CD4-positive, alpha-beta memory T cell (primary cell): ENCODE measurements at regions not wholly inside any gene's neighbourhood (a gene's known extent, or its start where the extent isn't known, plus 50 kb on each side); places are given as distances from the start of the nearest gene placed in this dataset.

ENCODE experiments used
- CTCF ChIA-PET: fragments of 350-600 bp; sonication (Branson Sonifier 250); formaldehyde crosslinking; loops from one replicate; lab custom pipeline; 2021; ENCODE audit warnings: inconsistent platforms; ENCODE audit not compliant: partially characterized antibody; lab: Charles Lee
- POLR2A ChIA-PET: fragments of 350-600 bp; sonication (Branson Sonifier 250); formaldehyde crosslinking; loops from one replicate; lab custom pipeline; 2021; ENCODE audit not compliant: partially characterized antibody; lab: Charles Lee
- DNase-seq, 5 donors: peaks; one replicate each; pipeline versions ENCODE4 v3.0.0 to v3.0.0-alpha.2; 2020 to 2022; ENCODE audit warnings: mixed read lengths in 1 of 5
- H3K27ac ChIP-seq: one replicate; pipeline ENCODE4 v1.7.0; 2013; ENCODE audit warnings: low read depth, low read length
- H3K27me3 ChIP-seq: 2 replicates; pipeline ENCODE4 v1.7.0; 2013; ENCODE audit warnings: mild to moderate bottlenecking, low read length, moderate library complexity; ENCODE audit not compliant: insufficient read depth
- H3K36me3 ChIP-seq: 2 replicates; pipeline ENCODE4 v1.7.0; 2013; ENCODE audit warnings: mild to moderate bottlenecking, low read length, moderate library complexity; ENCODE audit not compliant: insufficient read depth
- H3K4me1 ChIP-seq: 2 replicates; pipeline ENCODE4 v1.7.0; 2013; ENCODE audit warnings: mild to moderate bottlenecking, low read length, moderate library complexity; ENCODE audit not compliant: insufficient read depth
- H3K4me3 ChIP-seq, 2 donors: one replicate each; pipeline ENCODE4 v1.7.0; 2013; ENCODE audit warnings: low read length in 2 of 2, mild to moderate bottlenecking in 1 of 2
- H3K9me3 ChIP-seq, 2 donors: one replicate each; pipeline ENCODE4 v1.7.0; 2013; ENCODE audit warnings: low read length in 2 of 2, control low read depth in 1 of 2; ENCODE audit not compliant: control insufficient read depth in 1 of 2
- H3K27ac Mint-ChIP-seq, 7 donors: one replicate each; pipeline ENCODE4 v1.8.0; 2020 to 2021; ENCODE audit warnings: mixed read lengths in 7 of 7, mild to moderate bottlenecking in 6 of 7, inconsistent platforms in 3 of 7, moderate library complexity in 3 of 7
- H3K27me3 Mint-ChIP-seq, 2 donors: one replicate each; pipeline ENCODE4 v1.8.0; 2020 to 2021; ENCODE audit warnings: mixed read lengths in 2 of 2
- H3K36me3 Mint-ChIP-seq, 2 donors: one replicate each; pipeline ENCODE4 v1.8.0; 2020 to 2021; ENCODE audit warnings: mixed read lengths in 2 of 2, inconsistent platforms in 1 of 2, mild to moderate bottlenecking in 1 of 2
- H3K4me1 Mint-ChIP-seq, 4 donors: one replicate each; pipeline ENCODE4 v1.8.0; 2020 to 2021; ENCODE audit warnings: mixed read lengths in 4 of 4, mild to moderate bottlenecking in 1 of 4
- H3K4me3 Mint-ChIP-seq, 8 donors: one replicate each; pipeline ENCODE4 v1.8.0; 2020 to 2021; ENCODE audit warnings: mixed read lengths in 8 of 8, mild to moderate bottlenecking in 7 of 8, moderate library complexity in 6 of 8, inconsistent platforms in 3 of 8
- H3K9me3 Mint-ChIP-seq, 8 donors: one replicate each; pipeline ENCODE4 v1.8.0; 2020 to 2021; ENCODE audit warnings: mixed read lengths in 8 of 8, mild to moderate bottlenecking in 5 of 8, inconsistent platforms in 3 of 8, moderate library complexity in 1 of 8
- intact Hi-C: fragments of 100-400 bp; cut with micrococcal nuclease; formaldehyde crosslinking; loops from one replicate; pipeline ENCODE4 v1.15.1; 2023

- intact Hi-C loops: no loop called here
- ChIA-PET CTCF (no interaction called here), POLR2A (no interaction called here)
Measured at GRCh38 chr11:23311986-23312940, 452.0 kb upstream of the CCDC179 start.

DNA sequence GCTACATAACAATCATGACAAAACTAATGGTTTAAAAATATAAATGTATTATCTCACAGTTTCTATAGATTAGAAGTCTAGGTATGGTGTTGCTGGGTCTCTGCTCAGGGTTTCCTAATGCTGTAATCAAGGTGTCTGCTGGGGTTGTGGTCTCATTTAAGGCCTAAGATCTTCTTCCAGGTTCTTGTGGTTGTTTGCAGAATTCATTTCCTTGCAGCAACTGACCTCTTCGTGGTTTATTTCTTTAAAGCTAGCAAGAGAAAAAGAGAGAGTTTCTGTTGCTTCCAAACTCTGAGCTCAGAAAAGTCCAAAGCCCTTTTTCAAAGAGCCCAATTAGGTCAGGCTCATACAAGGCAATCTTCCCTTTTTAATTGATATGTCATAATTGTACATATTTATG is 452.7 kb upstream of the CCDC179 start:
- no peak overlapping the region for H3K4me3 ChIP-seq
- no peaks in the 10 kb centered on the region for H3K27me3 ChIP-seq
- H3K4me1 ChIP-seq: no peaks in the 10 kb centered on the region
- CTCF ChIA-PET: no interaction called here
- DNase-seq: no peak
- Mint-ChIP-seq H3K4me1 (no peaks in the 10 kb centered on the region), H3K36me3 (no peaks in the 10 kb centered on the region), H3K27ac (no peak overlapping the region), H3K9me3 (peaks cover 0 to 16% (median 8%) of the 10 kb centered on the region in 8 donors), H3K27me3 (no peaks in the 10 kb centered on the region), H3K4me3 (no peak overlapping the region)
- H3K36me3 ChIP-seq: no peaks in the 10 kb centered on the region
- H3K9me3 ChIP-seq: no peaks in the 10 kb centered on the region
- no peak overlapping the region for H3K27ac ChIP-seq
- intact Hi-C loops: no loop called here
- POLR2A ChIA-PET: no interaction called here

More at GRCh38 chr11:23311986-23312940, 452.0 kb upstream of the CCDC179 start:
- Mint-ChIP-seq H3K9me3 (peaks cover 0 to 16% (median 10%) of the 10 kb centered on the region in 8 donors), H3K36me3 (no peaks in the 10 kb centered on the region), H3K27me3 (no peaks in the 10 kb centered on the region), H3K27ac (no peak overlapping the region), H3K4me1 (no peaks in the 10 kb centered on the region), H3K4me3 (no peak overlapping the region)
- no peak overlapping the region for H3K27ac ChIP-seq
- no peak overlapping the region for H3K4me3 ChIP-seq
- DNase-seq: no peak
- no peaks in the 10 kb centered on the region for H3K27me3 ChIP-seq
- H3K4me1 ChIP-seq: no peaks in the 10 kb centered on the region
- H3K9me3 ChIP-seq: no peaks in the 10 kb centered on the region
- H3K36me3 ChIP-seq: no peaks in the 10 kb centered on the region

DNA sequence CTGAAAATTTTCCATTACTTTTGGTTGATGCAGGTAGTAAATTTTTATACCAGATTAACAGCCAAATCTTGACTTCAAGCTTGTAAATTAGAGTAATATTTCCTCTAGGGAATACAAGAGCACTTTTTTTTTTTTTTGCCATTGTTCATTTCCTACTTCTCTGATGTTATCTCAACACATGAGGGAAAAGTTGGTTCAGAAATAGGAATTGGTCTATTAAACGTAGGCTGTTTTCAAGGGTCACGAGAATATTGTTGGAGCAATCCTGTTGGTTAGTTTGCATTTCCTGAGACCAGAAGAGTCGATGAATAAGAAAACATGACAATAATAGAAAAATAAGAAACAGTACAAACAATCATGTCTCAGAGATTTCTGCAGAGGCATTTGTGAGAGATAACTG is 453.9 kb upstream of the CCDC179 start:
- Histone ChIP-seq H3K36me3 (no peaks in the 10 kb centered on the region), H3K4me3 (no peak overlapping the region), H3K4me1 (no peaks in the 10 kb centered on the region), H3K9me3 (no peaks in the 10 kb centered on the region), H3K27me3 (no peaks in the 10 kb centered on the region), H3K27ac (no peak overlapping the region)
- intact Hi-C loops: no loop called here
- Mint-ChIP-seq H3K4me3 (no peak overlapping the region), H3K27ac (no peak overlapping the region), H3K9me3 (peaks cover 0 to 18% (median 8%) of the 10 kb centered on the region in 8 donors), H3K4me1 (no peaks in the 10 kb centered on the region), H3K27me3 (no peaks in the 10 kb centered on the region), H3K36me3 (no peaks in the 10 kb centered on the region)
- ChIA-PET CTCF (no interaction called here), POLR2A (no interaction called here)
- no peak for DNase-seq

DNA sequence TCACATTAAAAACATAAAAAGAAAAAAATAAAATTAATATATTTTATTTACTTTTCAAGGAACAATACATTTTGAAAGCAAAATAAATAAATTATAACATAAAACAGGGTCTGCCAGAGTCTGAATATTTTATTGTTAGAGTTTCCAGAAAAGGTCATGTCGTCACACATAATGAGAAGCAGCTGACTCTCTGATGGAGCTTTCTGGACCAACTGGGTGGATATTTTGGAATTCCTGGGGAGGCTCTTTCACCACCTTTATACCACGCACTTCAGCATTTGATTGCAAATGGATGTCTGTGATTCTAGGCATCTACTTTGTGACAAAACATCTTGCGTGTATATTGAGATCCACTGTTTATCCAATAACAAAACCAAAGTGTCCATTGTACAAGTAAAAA is 455.0 kb upstream of the CCDC179 start:
- Mint-ChIP-seq H3K4me3 (no peak overlapping the region), H3K9me3 (peaks cover 0 to 17% (median 10%) of the 10 kb centered on the region in 8 donors), H3K36me3 (no peaks in the 10 kb centered on the region), H3K27ac (no peak overlapping the region), H3K27me3 (no peaks in the 10 kb centered on the region), H3K4me1 (no peaks in the 10 kb centered on the region)
- H3K27me3 ChIP-seq: no peaks in the 10 kb centered on the region
- no peak overlapping the region for H3K27ac ChIP-seq
- no peaks in the 10 kb centered on the region for H3K4me1 ChIP-seq
- DNase-seq: no peak
- intact Hi-C loops: no loop called here
- CTCF ChIA-PET: no interaction called here
- H3K9me3 ChIP-seq: no peaks in the 10 kb centered on the region
- no peaks in the 10 kb centered on the region for H3K36me3 ChIP-seq
- POLR2A ChIA-PET: no interaction called here
- H3K4me3 ChIP-seq: no peak overlapping the region

DNA sequence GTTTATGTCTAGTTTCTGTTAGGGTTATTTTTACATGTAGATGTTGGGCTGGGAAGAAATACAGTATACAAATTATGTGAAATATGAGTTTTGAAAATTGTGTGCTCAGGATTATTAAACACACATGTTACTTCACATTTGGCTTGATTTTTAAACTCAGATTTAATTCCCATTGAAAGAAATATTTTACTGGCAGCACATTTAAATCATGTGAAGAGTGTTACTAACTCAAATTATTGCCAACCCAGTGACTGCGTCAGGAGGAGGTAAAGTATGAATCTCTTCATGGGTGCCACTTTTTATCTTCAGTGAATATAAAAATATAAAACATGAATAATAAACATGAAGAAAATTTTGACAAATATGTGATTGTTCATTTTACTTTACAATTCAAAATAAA is 457.5 kb upstream of the CCDC179 start:
- Histone ChIP-seq H3K27me3 (no peaks in the 10 kb centered on the region), H3K4me3 (no peak overlapping the region), H3K4me1 (no peaks in the 10 kb centered on the region), H3K9me3 (no peaks in the 10 kb centered on the region), H3K36me3 (no peaks in the 10 kb centered on the region), H3K27ac (no peak overlapping the region)
- ChIA-PET CTCF (no interaction called here), POLR2A (no interaction called here)
- Mint-ChIP-seq H3K4me3 (no peak overlapping the region), H3K9me3 (peaks cover 0 to 27% (median 18%) of the 10 kb centered on the region in 8 donors), H3K27me3 (no peaks in the 10 kb centered on the region), H3K36me3 (no peaks in the 10 kb centered on the region), H3K27ac (no peak overlapping the region), H3K4me1 (no peaks in the 10 kb centered on the region)
- no peak for DNase-seq
- intact Hi-C loops: no loop called here

GRCh38 chr11:23318670-23319069 is 458.4 kb upstream of the CCDC179 start:
- no peak for DNase-seq
- Histone ChIP-seq H3K4me1 (no peaks in the 10 kb centered on the region), H3K27ac (no peak overlapping the region), H3K4me3 (no peak overlapping the region), H3K27me3 (no peaks in the 10 kb centered on the region), H3K9me3 (no peaks in the 10 kb centered on the region), H3K36me3 (no peaks in the 10 kb centered on the region)
- Mint-ChIP-seq H3K27me3 (no peaks in the 10 kb centered on the region), H3K36me3 (no peaks in the 10 kb centered on the region), H3K4me3 (no peak overlapping the region), H3K4me1 (no peaks in the 10 kb centered on the region), H3K9me3 (peaks cover under 1 to 35% (median 22%) of the 10 kb centered on the region in 8 donors), H3K27ac (no peak overlapping the region)
- intact Hi-C loops: no loop called here
- ChIA-PET CTCF (no interaction called here), POLR2A (no interaction called here)

- intact Hi-C loops: no loop called here
- H3K4me3 ChIP-seq: no peak overlapping the region
- H3K4me3 Mint-ChIP-seq: no peak overlapping the region
- H3K27me3 Mint-ChIP-seq: no peaks in the 10 kb centered on the region
- no peak overlapping the region for H3K27ac Mint-ChIP-seq
- no peak for DNase-seq
- no peak overlapping the region for H3K27ac ChIP-seq
- H3K9me3 ChIP-seq: no peaks in the 10 kb centered on the region
- CTCF ChIA-PET: no interaction called here
- peaks cover 2 to 38% (median 27%) of the 10 kb centered on the region in 8 donors for H3K9me3 Mint-ChIP-seq
- H3K36me3 Mint-ChIP-seq: no peaks in the 10 kb centered on the region
- no peaks in the 10 kb centered on the region for H3K27me3 ChIP-seq
- H3K36me3 ChIP-seq: no peaks in the 10 kb centered on the region
- no peaks in the 10 kb centered on the region for H3K4me1 Mint-ChIP-seq
- no peaks in the 10 kb centered on the region for H3K4me1 ChIP-seq
- POLR2A ChIA-PET: no interaction called here
Measured at GRCh38 chr11:23320131-23320530, 459.9 kb upstream of the CCDC179 start.
